ENCODE measurements at regions not wholly inside any gene's neighbourhood (a gene's known extent, or its start where the extent isn't known, plus 50 kb on each side); places are given as distances from the start of the nearest gene placed in this dataset.
"Not testable (repeated sequence)": the region's sequence is repeated elsewhere in the genome, so short reads cannot be mapped to it uniquely, and the experiment has no call there.

DNA sequence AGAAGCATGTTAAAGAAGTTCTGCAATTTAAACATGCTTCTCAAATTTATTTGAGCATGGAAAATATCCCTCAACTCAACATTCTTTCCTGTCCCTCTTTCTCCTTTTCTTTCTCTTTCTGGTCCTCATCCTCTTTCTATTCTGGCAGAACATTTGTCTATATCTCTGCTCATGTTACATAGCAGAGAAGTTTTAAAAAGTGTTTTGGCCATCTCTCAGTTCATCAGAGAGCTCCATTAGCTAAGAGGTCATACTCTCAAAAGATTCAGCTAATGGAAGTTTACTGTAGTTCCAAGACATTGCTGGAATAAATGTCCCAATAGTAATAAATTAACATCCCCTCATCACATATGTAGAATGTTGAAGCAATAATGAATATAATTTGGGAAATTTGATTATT is 53.5 kb downstream of the XCL2 start:
- no peaks in the 10 kb centered on the region for H3K4me1 ChIP-seq (ENCODE audit: low read depth, poor library complexity, severe bottlenecking)
- no peak overlapping the region for H2AFZ ChIP-seq (ENCODE audit: low read depth)
- H4K20me1 ChIP-seq (ENCODE audit: insufficient read depth), result no peaks in the 10 kb centered on the region
- no peaks in the 10 kb centered on the region for H3K36me3 ChIP-seq (ENCODE audit: insufficient read depth)
- no peaks in the 10 kb centered on the region for H3K27me3 ChIP-seq (ENCODE audit: insufficient read depth, low read depth)
- H3K27ac ChIP-seq, result no peak overlapping the region
- H3K9ac ChIP-seq, result no peak overlapping the region
- no peak overlapping the region for H3K4me2 ChIP-seq
- TF ChIP-seq, protein P1, sequence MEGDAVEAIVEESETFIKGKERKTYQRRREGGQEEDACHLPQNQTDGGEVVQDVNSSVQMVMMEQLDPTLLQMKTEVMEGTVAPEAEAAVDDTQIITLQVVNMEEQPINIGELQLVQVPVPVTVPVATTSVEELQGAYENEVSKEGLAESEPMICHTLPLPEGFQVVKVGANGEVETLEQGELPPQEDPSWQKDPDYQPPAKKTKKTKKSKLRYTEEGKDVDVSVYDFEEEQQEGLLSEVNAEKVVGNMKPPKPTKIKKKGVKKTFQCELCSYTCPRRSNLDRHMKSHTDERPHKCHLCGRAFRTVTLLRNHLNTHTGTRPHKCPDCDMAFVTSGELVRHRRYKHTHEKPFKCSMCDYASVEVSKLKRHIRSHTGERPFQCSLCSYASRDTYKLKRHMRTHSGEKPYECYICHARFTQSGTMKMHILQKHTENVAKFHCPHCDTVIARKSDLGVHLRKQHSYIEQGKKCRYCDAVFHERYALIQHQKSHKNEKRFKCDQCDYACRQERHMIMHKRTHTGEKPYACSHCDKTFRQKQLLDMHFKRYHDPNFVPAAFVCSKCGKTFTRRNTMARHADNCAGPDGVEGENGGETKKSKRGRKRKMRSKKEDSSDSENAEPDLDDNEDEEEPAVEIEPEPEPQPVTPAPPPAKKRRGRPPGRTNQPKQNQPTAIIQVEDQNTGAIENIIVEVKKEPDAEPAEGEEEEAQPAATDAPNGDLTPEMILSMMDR (conservative IDR thresholded peaks at IDR 0.05; ENCODE audit: low read depth, low read length), result no peak
- no peaks in the 10 kb centered on the region for H3K79me2 ChIP-seq (ENCODE audit: insufficient read depth, low read depth)
- no peak overlapping the region for H3K4me3 ChIP-seq (IDR thresholded peaks at IDR 0.05; ENCODE audit: insufficient read depth, low read depth, low read length)

DNA sequence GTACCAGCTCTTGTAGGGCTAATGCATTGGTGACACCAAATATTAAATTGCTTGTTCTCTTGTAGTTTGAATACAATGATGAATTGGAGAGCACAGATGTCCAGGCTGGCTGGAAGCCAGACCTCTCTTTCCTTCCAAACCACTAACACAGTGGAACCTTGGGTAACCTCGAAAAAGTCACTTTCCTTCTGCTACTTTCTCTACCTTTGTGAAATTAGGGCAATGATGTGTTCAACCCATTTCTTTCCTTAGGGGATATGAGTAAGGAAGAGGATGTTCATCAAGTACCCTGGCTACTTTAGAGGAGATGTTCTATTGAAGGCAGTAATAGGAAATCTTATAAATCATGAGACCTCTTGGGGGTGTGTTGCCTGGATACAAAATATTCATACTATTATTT is 55.7 kb downstream of the XCL2 start:
- H3K79me2 ChIP-seq (ENCODE audit: insufficient read depth, low read depth), result no peaks in the 10 kb centered on the region
- no peak overlapping the region for H3K4me2 ChIP-seq
- no peak overlapping the region for H3K9ac ChIP-seq
- TF ChIP-seq, protein P1 (conservative IDR thresholded peaks at IDR 0.05; ENCODE audit: low read depth, low read length), result no peak
- H3K27ac ChIP-seq, result no peak overlapping the region
- H2AFZ ChIP-seq (ENCODE audit: low read depth), result no peak overlapping the region
- H3K27me3 ChIP-seq (ENCODE audit: insufficient read depth, low read depth), result no peaks in the 10 kb centered on the region
- H3K36me3 ChIP-seq (ENCODE audit: insufficient read depth), result no peaks in the 10 kb centered on the region
- H3K4me3 ChIP-seq (IDR thresholded peaks at IDR 0.05; ENCODE audit: insufficient read depth, low read depth, low read length), result no peak overlapping the region
- H4K20me1 ChIP-seq (ENCODE audit: insufficient read depth), result no peaks in the 10 kb centered on the region
- no peaks in the 10 kb centered on the region for H3K4me1 ChIP-seq (ENCODE audit: low read depth, poor library complexity, severe bottlenecking)

- H3K4me2 ChIP-seq; H4K20me1 ChIP-seq (ENCODE audit: insufficient read depth); H3K4me1 ChIP-seq (ENCODE audit: low read depth, poor library complexity, severe bottlenecking); H3K4me3 ChIP-seq (IDR thresholded peaks at IDR 0.05; ENCODE audit: insufficient read depth, low read depth, low read length); H3K27ac ChIP-seq; H3K9ac ChIP-seq; H3K79me2 ChIP-seq (ENCODE audit: insufficient read depth, low read depth); H3K27me3 ChIP-seq (ENCODE audit: insufficient read depth, low read depth); H2AFZ ChIP-seq (ENCODE audit: low read depth); H3K36me3 ChIP-seq (ENCODE audit: insufficient read depth): not testable (repeated sequence)
These were observed 57.0 kb downstream of the XCL2 start for GRCh38 chr1:168486820-168487219.

- H3K27me3 ChIP-seq (ENCODE audit: insufficient read depth, low read depth), result no peaks in the 10 kb centered on the region
- H3K4me3 ChIP-seq (IDR thresholded peaks at IDR 0.05; ENCODE audit: insufficient read depth, low read depth, low read length), result no peak overlapping the region
- H2AFZ ChIP-seq (ENCODE audit: low read depth), result no peak overlapping the region
- no peaks in the 10 kb centered on the region for H3K36me3 ChIP-seq (ENCODE audit: insufficient read depth)
- H4K20me1 ChIP-seq (ENCODE audit: insufficient read depth), result no peaks in the 10 kb centered on the region
- no peak overlapping the region for H3K27ac ChIP-seq
- H3K4me1 ChIP-seq (ENCODE audit: low read depth, poor library complexity, severe bottlenecking), result no peaks in the 10 kb centered on the region
- TF ChIP-seq, protein P1 (conservative IDR thresholded peaks at IDR 0.05; ENCODE audit: low read depth, low read length), result no peak
- H3K79me2 ChIP-seq (ENCODE audit: insufficient read depth, low read depth), result no peaks in the 10 kb centered on the region
- no peak overlapping the region for H3K9ac ChIP-seq
- no peak overlapping the region for H3K4me2 ChIP-seq
These were observed 58.7 kb downstream of the XCL2 start for GRCh38 chr1:168485048-168485447.

GRCh38 chr1:168484083-168484482 is 59.7 kb downstream of the XCL2 start:
- Histone ChIP-seq H3K79me2 (ENCODE audit: insufficient read depth, low read depth) (no peaks in the 10 kb centered on the region), H4K20me1 (ENCODE audit: insufficient read depth) (no peaks in the 10 kb centered on the region), H3K36me3 (ENCODE audit: insufficient read depth) (no peaks in the 10 kb centered on the region), H3K27me3 (ENCODE audit: insufficient read depth, low read depth) (no peaks in the 10 kb centered on the region), H3K27ac (no peak overlapping the region), H3K9ac (no peak overlapping the region), H3K4me3 (IDR thresholded peaks at IDR 0.05; ENCODE audit: insufficient read depth, low read depth, low read length) (no peak overlapping the region), H3K4me2 (no peak overlapping the region), H3K4me1 (ENCODE audit: low read depth, poor library complexity, severe bottlenecking) (no peaks in the 10 kb centered on the region), H2AFZ (ENCODE audit: low read depth) (no peak overlapping the region)
- TF ChIP-seq, protein P1 (conservative IDR thresholded peaks at IDR 0.05; ENCODE audit: low read depth, low read length), result no peak
